ENCODE measurements at regions not wholly inside any gene's neighbourhood (a gene's known extent, or its start where the extent isn't known, plus 50 kb on each side); places are given as distances from the start of the nearest gene placed in this dataset.

DNA sequence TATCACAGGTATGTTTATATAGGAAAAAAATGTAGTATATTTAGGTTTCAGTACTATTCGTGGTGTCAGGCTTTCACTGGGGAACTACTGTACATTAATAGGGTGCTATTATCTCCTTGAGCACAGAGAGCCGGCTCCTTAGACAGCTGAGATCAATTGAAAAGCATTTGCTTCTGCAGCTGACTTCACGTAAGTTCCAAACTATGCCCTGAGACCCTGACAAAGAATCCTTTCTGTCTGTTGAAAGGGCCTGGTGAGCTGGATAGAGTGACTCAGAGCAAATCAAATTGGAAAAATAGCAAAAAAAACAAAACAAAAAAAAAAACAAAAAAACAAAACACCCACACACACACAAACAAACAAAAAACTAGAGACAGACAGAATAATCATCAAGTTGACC lies 652.0 kb downstream of the MTRR start:
- Mint-ChIP-seq H3K4me3 (ENCODE audit: low read depth, unreplicated experiment) (no peak overlapping the region), H3K9me3 (ENCODE audit: low read depth, unreplicated experiment) (peaks cover 6% of the 10 kb centered on the region), H3K27ac (ENCODE audit: unreplicated experiment) (no peak overlapping the region), H3K4me1 (ENCODE audit: low read depth, unreplicated experiment) (no peaks in the 10 kb centered on the region), H3K36me3 (ENCODE audit: insufficient read depth, unreplicated experiment) (peaks cover 4% of the 10 kb centered on the region), H3K27me3 (ENCODE audit: unreplicated experiment) (no peaks in the 10 kb centered on the region)
- TF ChIP-seq, protein P1, sequence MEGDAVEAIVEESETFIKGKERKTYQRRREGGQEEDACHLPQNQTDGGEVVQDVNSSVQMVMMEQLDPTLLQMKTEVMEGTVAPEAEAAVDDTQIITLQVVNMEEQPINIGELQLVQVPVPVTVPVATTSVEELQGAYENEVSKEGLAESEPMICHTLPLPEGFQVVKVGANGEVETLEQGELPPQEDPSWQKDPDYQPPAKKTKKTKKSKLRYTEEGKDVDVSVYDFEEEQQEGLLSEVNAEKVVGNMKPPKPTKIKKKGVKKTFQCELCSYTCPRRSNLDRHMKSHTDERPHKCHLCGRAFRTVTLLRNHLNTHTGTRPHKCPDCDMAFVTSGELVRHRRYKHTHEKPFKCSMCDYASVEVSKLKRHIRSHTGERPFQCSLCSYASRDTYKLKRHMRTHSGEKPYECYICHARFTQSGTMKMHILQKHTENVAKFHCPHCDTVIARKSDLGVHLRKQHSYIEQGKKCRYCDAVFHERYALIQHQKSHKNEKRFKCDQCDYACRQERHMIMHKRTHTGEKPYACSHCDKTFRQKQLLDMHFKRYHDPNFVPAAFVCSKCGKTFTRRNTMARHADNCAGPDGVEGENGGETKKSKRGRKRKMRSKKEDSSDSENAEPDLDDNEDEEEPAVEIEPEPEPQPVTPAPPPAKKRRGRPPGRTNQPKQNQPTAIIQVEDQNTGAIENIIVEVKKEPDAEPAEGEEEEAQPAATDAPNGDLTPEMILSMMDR (IDR thresholded peaks at IDR 0.05; ENCODE audit: unreplicated experiment) = no peak
- intact Hi-C loops (cut with micrococcal nuclease; ENCODE audit: unreplicated experiment) = no loop called here
- no peak for DNase-seq
- no TSS peak for BruUV-seq (replicated peaks)
- CTCF ChIA-PET = no interaction called here

DNA sequence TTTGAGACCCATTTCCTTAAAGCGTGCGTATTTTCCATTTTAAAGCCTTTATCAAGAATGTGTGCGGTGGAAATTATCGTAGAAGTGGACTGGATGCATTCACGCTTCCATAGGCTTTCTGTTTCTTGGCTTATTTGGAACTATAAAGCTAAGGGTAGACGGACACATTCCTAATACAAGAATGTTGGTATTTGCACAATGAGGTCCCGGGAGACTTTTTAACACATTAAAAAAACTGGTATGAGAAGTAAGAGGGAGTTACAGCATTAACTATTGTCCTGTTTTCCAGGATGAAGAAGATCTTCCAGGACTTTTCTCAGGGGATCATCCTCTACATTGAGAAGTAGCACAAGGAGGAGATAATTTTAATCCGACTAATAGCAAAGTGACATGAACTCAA lies 653.0 kb downstream of the MTRR start:
- Mint-ChIP-seq H3K27ac (ENCODE audit: unreplicated experiment) (no peak overlapping the region), H3K4me3 (ENCODE audit: low read depth, unreplicated experiment) (no peak overlapping the region), H3K27me3 (ENCODE audit: unreplicated experiment) (no peaks in the 10 kb centered on the region), H3K4me1 (ENCODE audit: low read depth, unreplicated experiment) (no peaks in the 10 kb centered on the region), H3K36me3 (ENCODE audit: insufficient read depth, unreplicated experiment) (peaks cover 4% of the 10 kb centered on the region), H3K9me3 (ENCODE audit: low read depth, unreplicated experiment) (peaks cover 3% of the 10 kb centered on the region)
- no TSS peak for BruUV-seq (replicated peaks)
- CTCF ChIA-PET = no interaction called here
- TF ChIP-seq, protein P1 (IDR thresholded peaks at IDR 0.05; ENCODE audit: unreplicated experiment) = no peak
- DNase-seq = no peak
- intact Hi-C loops (cut with micrococcal nuclease; ENCODE audit: unreplicated experiment) = no loop called here

DNA sequence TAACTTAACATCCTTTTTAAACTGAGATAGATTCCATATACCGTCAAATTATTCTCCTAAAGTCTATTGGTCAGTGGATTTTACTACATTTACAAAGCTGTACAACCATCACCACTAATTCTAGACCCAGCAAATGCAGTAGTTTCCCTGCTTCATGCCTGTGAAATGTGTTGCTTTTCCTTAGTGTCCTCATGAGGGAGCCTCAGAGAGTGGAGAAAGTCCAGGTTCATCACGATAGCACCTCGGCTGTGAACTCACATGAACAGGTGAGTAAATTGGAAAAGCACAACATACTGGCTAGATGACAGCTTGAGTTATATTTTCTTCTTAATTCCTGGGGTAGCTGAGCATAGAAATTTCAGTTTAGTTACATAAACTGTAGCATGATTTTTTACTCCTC lies 653.7 kb downstream of the MTRR start:
- CTCF ChIA-PET = no interaction called here
- no peaks in the 10 kb centered on the region for H3K4me1 Mint-ChIP-seq (ENCODE audit: low read depth, unreplicated experiment)
- peaks cover 4% of the 10 kb centered on the region for H3K36me3 Mint-ChIP-seq (ENCODE audit: insufficient read depth, unreplicated experiment)
- intact Hi-C loops (cut with micrococcal nuclease; ENCODE audit: unreplicated experiment) = no loop called here
- H3K27ac Mint-ChIP-seq (ENCODE audit: unreplicated experiment) = no peak overlapping the region
- H3K9me3 Mint-ChIP-seq (ENCODE audit: low read depth, unreplicated experiment) = peaks cover 3% of the 10 kb centered on the region
- TF ChIP-seq, protein P1 (IDR thresholded peaks at IDR 0.05; ENCODE audit: unreplicated experiment) = no peak
- no peak for DNase-seq
- no TSS peak for BruUV-seq (replicated peaks)
- H3K27me3 Mint-ChIP-seq (ENCODE audit: unreplicated experiment) = no peaks in the 10 kb centered on the region
- no peak overlapping the region for H3K4me3 Mint-ChIP-seq (ENCODE audit: low read depth, unreplicated experiment)

DNA sequence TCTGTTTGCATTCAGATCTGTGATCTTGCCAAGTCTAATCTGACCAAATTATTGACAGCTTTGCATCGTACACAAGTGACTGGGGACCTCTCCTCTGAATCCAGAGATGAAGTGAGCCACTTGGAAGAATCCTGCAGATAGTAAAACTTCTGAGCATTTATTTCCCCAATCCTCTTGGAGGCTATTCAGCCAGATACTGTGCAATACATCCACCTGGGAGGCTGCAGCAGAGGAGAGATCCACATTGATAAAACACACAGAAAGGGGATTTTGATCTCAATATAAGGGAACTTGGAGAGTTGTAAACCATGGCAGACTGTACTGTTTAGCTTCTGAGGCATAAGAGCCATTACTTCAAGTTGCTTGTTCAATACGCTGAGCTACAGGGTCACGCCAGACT lies 654.6 kb downstream of the MTRR start:
- Mint-ChIP-seq H3K36me3 (ENCODE audit: insufficient read depth, unreplicated experiment) (no peaks in the 10 kb centered on the region), H3K4me3 (ENCODE audit: low read depth, unreplicated experiment) (no peak overlapping the region), H3K9me3 (ENCODE audit: low read depth, unreplicated experiment) (peaks cover 3% of the 10 kb centered on the region), H3K27ac (ENCODE audit: unreplicated experiment) (no peak overlapping the region), H3K4me1 (ENCODE audit: low read depth, unreplicated experiment) (no peaks in the 10 kb centered on the region), H3K27me3 (ENCODE audit: unreplicated experiment) (no peaks in the 10 kb centered on the region)
- no TSS peak for BruUV-seq (replicated peaks)
- TF ChIP-seq, protein P1 (IDR thresholded peaks at IDR 0.05; ENCODE audit: unreplicated experiment) = no peak
- DNase-seq = no peak
- CTCF ChIA-PET = no interaction called here
- intact Hi-C loops (cut with micrococcal nuclease; ENCODE audit: unreplicated experiment) = no loop called here

DNA sequence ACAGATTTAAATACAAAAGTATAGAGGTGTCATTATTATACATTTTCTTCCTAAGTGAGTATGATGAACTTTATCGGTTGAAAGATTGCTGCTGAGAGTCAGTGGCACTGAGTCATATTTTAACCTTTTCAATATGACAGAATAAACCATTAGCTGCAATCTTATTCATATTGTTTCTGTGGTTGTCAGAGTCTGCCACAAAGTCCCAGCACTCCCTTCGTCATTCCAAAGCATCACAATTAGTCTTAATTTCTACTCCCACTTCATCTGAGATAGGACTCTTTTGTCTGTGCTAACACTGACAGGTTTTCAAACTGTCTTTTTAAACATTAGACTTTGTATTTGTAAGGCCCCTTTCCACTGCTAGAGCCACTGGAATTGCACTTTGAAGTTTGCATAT lies 656.9 kb downstream of the MTRR start:
- Mint-ChIP-seq H3K9me3 (ENCODE audit: low read depth, unreplicated experiment) (peaks cover 4% of the 10 kb centered on the region), H3K36me3 (ENCODE audit: insufficient read depth, unreplicated experiment) (no peaks in the 10 kb centered on the region), H3K4me3 (ENCODE audit: low read depth, unreplicated experiment) (no peak overlapping the region), H3K4me1 (ENCODE audit: low read depth, unreplicated experiment) (no peaks in the 10 kb centered on the region), H3K27ac (ENCODE audit: unreplicated experiment) (no peak overlapping the region), H3K27me3 (ENCODE audit: unreplicated experiment) (no peaks in the 10 kb centered on the region)
- CTCF ChIA-PET = no interaction called here
- intact Hi-C loops (cut with micrococcal nuclease; ENCODE audit: unreplicated experiment) = no loop called here
- TF ChIP-seq, protein P1 (IDR thresholded peaks at IDR 0.05; ENCODE audit: unreplicated experiment) = no peak
- no peak for DNase-seq
- no TSS peak for BruUV-seq (replicated peaks)
